NOMO-1 (cell line): ENCODE measurements at regions not wholly inside any gene's neighbourhood (a gene's known extent, or its start where the extent isn't known, plus 50 kb on each side); places are given as distances from the start of the nearest gene placed in this dataset.

Experiments
- DNase-seq, 2 experiments: peaks; one replicate each; lab custom pipeline; 2025; ENCODE audit not compliant: unreplicated experiment in 2 of 2; lab: John Stamatoyannopoulos, UW

DNA sequence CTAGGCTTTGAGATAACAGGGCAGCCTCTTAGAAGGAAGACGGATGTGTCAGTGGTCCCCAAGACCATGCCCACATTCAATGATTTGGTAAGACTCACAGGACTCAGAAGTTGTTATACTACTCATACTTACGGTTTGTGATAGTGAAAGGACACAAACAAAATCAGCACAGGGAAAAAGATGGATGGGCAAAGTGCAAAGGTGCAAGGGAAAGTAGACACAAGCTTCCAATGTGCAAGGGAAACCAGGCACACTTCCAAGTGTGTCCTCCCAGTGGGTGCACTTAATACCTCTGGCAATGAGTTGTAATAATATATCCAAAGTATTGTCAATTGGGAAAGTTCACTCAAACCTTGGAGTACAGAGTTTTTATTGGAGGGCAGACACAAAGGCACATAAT lies 53.8 kb upstream of the VCX start:
- no peak for DNase-seq

DNA sequence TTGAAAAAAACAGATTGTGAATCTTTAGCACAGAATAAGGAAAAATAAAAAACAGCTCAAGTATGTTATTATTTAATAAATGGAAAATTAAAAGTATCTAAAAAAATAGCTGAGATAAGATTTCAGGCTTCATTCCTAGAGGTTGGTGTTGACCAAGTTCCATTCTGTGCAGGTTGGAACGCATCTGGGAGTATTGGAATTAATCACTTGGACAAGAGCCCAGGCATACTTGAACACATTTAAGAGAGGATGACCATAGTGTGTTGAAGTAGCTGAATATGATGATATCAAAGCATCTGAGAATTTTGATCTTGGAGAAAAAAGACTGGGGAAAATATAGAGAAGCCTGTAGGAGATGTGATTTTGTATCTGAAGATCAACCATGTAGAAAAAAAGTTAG lies 54.6 kb upstream of the VCX start:
- DNase-seq, result no peak

DNA sequence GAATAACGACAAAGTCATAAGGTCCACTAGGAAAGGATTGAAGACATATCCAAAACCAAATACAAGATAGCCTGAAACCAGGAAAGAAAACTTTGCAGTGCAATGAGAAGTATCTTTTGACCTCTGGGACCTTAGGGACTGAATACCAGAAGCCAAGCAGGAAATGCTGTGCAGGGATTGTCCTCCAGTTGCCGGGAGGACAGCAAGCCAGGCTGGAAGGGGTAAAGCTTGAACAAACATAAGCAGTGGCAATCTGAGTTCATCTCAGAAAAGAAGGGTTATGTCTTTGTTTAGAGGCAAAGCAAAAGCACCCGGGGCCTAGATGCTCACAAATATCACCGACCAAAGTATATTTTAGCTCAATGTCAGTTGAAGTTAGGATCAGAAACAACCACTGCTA lies 55.3 kb upstream of the VCX start:
- no peak for DNase-seq

DNA sequence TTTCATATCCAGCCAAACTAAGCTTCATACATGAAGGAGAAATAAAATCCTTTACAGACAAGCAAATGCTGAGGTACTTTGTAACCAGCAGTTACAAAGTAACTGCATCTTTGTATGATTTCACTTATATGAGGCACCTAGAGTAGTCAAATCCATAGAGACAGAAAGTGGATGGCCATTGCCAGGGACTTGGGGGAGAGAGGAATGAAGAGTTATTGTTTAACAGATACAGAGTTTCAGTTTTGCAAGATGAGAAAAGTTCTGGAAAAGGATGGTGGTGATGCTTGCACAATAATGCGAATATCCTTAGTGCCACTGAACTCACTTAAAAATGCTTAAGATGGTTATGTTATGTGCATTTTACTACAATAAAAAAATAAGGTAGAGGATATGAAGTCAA lies 58.4 kb upstream of the VCX start:
- no peak for DNase-seq

DNA sequence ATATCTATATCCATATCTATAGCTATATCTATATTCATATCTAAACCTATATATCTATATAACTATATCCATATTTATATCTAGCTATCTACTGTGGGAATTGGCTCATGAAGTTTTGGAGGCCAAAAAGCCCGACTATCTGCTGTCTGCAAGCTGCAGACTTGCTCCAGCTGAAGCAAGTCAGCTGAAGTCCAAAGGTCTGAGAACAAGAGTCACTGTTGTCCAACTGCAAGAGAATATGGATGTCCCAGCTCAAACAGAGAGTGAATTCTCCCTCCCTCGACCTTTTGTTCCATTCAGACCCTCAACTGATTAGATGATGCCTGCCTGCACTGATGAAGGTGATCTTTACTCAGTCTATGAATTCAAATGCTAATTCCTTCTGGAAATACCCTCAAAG lies 63.3 kb upstream of the VCX start:
- DNase-seq, result no peak

DNA sequence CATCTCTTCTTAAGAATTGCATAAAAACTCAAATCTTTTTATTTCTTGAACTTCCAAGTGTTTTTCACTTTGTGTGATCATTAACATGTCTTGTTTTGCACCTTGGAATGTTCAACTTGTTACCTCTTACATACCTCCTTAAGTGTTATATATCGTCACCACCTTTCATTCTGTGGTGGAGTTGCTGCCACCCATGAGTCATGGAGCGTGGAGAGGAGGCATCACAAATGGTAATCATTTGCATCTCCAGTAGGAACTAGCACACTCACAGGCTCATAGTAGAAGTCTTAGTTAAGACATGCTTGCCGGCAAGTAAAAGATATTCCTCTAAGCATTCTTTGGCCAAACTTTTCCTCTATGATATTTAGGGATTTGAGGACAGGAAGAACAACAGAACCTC lies 67.0 kb upstream of the VCX start:
- DNase-seq, result no peak

DNA sequence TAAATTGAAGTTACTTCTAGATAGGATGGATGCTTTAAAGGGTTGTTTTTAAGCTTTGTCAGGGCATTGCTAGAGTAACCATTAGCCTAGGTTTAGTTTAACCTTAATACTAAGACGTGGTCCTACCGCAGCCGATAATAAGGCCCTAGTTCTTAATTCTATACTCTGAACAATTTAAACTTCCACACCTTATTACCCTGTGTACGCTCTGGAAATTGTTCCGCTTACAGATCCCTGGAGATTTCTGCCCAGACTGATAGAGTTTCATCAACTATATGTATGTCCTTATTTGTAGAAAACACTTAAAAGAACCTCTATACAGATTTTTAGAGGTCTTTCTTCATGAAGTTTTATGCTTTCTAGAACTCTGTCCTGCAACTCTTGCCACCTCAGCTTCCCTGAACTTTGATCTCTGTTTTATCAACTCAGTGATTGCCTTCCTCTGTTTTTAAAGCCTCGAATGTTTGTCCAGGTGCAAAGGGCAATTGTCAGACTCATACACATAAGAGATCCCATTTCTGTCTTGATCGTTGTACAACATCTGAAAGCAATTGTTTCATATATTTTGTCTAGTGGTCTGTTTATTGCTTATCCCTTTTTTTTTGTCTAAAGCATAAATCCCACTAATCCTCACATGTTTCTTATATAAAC lies 71.1 kb upstream of the VCX start:
- no peak for DNase-seq

DNA sequence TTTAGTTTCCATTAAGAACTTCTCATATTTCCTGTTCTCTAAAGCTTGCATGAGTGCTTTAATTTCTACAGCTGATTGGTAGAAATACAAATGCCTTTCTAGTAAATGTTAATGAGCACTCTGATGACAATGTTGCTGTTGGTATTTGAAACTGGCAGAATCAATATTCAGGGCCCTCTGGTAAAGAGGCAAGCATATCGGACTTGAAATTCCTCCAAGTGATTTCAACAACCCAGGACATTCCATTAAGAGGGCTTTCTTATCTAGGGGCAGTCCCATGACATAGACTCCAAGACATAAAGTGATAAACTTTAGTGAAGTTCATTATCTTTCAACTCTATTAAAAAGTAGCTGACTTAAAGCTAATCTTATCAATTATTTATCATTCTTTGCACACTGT lies 83.1 kb upstream of the VCX start:
- no peak for DNase-seq

DNA sequence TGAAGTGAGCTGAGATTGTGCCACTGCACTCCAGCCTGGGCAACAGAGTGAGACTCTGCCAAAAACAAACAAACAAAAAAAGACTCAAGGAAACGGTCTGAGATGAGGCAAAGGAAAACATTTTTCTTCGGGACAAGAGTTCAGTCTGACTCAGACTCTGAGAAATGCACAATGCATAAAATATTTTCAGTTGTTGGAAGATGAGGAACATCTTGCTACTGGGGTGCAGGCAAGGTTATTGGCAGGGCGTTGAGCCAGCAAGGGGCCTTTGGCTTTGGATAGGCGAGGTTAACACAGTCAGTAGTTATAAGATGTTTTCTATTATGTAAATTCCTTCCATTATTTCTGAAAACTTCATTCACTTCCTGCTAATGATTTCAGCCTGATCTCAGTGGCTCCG lies 96.1 kb upstream of the VCX start:
- no peak for DNase-seq

DNA sequence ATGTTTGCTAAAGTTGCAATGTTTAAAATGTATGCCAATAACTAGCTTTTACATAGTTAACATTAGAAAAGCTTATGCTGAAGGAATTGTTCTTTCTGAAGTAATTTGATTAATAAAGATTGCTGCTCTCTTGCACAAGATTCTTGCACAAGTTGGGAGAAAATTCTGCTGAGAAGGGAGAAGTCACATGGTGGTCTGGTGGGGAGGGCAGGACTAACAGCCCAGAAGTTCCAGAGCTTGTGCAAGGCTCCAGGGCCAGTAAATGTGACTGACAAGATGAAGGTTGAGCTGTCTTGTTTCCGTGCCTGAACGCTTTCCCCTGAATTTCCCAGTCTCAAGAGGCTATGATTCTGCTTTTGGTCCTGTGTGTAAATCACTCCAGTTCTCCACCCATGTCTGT lies 112.9 kb upstream of the VCX start:
- DNase-seq, result no peak

DNA sequence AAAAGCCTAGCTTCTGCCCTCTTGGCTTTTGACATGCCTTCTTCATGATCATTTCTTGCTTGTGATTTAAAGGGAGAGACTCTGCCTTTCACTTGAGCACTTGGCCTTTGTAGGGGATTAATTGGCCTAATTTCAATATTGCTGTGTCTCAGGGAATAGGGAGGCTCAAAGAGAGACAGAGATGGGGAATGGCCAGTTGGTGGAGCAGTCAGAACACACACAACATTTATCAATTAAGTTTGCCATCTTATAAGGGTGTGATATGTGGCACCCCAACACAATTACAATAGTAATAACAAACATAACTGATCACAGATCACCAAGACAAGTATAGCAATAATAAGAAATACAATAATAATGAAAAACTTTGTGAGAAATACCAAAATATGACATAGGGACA lies 122.5 kb upstream of the VCX start:
- no peak for DNase-seq

DNA sequence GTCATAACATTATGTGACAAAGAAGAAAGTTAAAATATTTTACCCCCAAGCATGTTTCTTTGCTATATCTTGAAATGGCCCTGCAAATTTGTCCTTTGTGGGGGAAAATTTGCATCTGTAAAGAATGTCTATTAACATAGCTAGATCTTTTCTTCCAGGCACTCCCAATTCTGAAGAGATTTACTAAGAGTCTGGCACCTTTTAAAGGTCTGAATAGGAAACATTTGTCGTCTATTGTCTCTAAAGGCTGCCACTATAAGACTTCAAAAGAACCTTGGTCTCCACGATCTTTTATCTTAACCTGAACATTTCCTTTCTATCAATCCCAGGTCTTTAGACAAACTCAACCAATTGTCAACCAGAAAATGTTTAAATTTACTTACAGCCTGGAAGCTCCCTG lies 128.6 kb upstream of the VCX start:
- DNase-seq, result no peak

DNA sequence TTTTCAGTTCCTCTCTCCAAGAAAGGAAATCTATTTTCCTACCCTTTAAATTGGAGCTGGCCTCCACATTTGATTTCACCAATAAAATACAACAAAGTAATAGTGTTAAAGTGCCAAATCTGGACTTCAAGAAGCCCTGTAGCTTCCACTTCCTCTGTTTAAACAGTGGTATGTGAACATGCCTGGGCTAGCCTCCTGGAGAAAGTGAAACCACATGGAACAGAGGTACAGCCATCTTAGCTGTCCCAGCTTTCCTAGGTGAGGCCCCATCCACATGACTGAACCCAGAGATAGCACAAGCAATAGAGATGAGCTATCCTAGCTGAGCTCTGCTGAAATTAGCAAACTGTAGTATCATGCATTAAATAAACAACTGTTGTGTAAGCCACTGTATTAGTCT lies 131.8 kb upstream of the VCX start:
- DNase-seq, result no peak

DNA sequence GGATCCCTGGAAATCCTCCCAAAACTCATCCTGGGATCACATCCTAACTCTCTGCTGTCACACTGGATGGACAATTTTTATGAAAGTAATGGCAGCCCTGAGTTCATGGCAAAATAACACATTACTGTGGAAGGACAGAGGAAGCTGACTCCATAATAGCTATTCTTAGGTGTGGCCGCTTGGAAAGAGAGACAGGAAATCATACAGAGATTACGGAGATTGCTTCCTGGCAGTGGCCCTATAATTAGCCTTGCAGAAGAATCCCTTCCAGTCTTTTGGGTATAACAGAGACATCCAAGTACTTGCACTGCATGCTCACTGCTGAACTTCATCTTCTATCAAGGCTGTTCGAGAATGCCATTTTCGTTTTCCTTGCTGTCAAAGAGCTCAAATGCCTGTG lies 133.1 kb upstream of the VCX start:
- no peak for DNase-seq

DNA sequence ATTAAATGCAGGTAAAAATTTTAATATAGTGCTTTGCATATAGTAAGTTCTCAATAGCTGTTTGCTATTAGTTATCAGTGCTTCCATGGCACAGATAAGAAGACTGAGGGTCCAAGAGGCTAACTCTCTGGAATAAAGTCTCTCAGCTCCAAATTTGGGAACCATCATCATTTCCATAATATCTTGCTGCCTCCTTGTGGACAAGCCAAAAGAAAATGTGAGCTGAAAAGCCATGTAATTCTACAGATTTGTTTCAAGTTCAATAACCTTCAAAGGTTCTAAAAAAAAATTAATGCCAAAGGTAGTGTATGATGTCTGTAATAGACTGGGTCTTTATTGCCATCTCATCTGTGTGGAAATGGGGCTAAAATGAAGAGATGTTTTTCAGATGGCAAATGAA lies 136.9 kb upstream of the VCX start:
- no peak for DNase-seq

DNA sequence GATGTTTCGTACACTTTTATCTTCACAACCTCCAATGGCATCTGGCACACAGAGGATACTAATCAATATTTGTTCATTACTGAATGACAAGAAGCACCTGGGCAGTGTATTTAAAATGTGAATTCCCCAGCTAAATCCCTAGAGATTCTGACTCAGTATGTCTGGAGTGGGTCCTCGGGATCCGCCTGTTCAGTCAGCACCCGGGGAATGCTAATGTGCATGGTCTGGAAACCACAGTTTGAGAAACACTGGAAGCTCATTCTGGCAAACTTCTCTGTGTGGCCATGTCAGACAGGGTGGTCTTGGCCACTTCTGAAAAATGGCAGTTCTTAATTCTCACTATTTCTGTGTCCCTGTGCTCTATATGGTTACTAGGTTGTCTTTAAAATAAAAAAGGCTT lies 138.8 kb upstream of the VCX start:
- DNase-seq, result no peak

DNA sequence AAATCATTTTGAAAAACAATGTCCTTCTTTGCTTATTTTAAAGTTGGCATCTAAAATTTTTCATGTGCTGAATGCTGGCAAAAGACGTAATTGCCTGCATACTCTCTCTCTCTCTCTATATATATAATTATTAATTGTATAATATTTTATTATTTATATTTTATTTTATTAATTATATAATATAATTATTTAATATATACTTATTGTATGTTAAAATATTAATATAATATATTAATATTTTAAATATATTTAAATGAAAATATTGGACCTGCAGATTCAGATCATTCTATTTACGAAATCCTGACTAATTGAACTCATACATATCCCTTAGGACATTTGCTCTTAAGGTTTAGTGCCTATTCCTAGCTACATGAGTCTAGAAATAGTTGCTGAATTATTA lies 144.7 kb upstream of the VCX start:
- no peak for DNase-seq

DNA sequence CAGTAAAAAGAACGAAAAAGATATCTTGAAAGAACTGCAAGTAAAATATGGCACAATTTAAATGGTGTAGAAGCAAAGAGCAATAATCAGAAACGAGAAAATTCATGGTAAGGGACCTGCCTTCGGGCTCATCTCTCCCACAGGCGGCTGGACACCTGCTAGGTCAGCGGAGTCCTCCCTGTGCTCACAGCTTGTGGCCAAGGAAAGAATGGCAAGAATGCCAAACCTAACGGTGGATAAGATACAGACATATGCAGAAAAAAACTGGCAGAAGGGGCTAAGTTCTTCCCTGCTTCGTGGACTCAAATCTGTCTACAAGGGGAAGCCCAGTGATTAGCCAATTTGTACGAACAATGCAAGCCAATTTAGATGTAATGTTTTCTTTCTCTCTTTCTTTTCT lies 152.1 kb upstream of the VCX start:
- DNase-seq, result no peak

DNA sequence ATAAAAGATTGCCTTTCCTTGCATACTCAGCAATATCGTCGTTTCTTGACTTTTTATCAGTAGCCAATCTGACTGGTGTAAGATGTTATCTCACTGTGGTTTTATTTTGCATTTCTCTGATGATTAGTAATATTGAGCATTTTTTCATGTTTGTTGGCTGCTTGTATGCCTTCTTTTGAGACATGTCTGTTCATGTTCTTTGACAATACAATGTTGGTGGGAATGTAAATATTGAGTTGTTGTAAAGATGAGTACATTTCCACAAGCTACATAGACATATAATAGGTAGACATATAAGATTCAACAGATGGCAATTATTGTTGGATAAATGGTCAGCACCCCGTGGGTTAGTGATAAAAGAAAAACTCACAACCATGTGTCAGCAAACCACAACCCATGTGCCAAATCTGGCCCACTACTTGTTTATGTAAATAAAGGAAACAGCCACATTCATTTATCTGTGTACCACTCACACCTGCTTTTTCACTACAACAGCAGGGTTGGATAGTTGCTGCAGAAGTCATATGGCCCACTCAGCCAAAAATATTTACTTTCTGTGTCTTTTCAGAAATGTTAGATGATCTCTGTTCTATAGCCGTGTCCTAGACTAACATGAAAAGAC lies 153.1 kb upstream of the VCX start:
- no peak for DNase-seq

DNA sequence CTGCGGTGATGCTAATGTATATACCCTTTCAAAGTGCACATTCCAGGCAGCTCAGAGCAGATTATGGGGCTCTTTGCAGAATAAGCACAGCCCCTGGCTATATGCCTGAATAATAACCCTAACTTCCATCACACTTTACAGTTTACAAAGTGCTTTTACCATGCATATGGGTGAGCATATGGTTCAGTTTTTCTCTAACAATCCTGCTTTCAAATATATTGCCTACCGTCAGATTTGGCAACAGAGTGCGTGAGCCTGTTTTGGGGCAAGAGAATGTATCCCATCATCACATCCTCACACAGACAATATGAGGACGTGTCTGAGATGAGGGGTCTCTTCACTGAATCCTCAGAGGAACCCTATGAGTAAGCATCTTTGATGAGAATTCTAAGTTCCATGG lies 162.8 kb upstream of the VCX start:
- DNase-seq, result no peak

DNA sequence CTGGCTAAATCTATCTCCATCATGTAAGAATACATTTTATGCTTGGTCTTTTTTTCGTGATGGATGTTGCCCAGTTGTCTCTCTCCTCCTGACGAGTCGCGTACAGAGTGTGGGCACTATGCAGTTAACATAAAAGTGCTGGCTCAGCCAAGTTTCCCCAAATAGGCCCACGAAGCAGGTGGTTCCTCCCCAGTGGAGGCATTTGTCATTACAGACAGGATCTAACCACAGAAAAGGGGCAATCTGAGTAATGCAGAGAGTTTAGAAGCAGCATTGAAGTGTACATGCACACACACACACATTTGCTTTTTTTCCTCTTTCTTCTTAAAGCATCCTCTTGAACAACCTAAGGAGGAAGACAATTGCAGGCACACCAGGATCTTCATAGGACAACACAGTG lies 188.7 kb upstream of the VCX start:
- no peak for DNase-seq

DNA sequence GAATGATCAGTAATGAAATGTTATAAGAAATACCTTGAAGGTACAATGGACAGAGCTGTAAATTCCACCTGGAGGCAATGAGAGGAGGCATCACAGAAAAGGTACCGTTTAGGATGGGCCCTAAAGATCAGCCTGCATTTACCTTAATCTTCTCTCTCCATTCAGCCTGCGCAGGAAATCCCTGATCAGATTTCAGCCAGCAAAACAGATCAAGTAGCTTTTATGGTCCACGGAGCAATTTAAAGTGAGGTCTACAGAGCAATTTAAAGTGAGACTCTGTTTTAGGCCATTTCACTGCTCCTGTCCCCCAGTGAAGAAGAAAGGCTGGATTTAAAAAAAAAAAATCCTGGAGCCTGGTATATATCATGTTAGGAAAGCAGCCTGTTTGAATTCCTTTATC lies 195.1 kb upstream of the VCX start:
- DNase-seq, result no peak

DNA sequence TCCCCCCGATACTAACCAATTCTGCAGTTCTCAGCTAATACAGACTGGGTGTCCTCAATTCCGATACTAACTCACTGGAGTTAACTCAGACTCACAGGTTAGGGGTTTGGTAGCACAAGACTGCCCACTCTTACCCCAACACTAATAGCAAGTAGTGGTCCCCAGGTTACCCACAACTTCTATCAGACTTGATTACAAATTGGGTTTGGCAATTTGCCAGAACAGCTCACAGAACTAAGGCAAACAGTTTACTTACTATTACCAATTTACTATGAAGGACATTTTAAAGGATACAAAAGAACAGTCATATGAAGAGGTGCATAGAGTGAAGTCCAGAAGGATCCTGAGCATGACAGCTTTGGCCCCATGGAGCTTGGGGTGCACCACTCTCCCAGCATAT lies 201.8 kb upstream of the VCX start:
- no peak for DNase-seq
